Fibroblast of the aortic adventitia (primary cell): ENCODE measurements at regions not wholly inside any gene's neighbourhood (a gene's known extent, or its start where the extent isn't known, plus 50 kb on each side); places are given as distances from the start of the nearest gene placed in this dataset.
"Not testable (repeated sequence)": the region's sequence is repeated elsewhere in the genome, so short reads cannot be mapped to it uniquely, and the experiment has no call there.

ENCODE experiments used
- DNase-seq: peaks from one replicate; pipeline ENCODE4 v3.0.0-alpha.2; 2010; ENCODE audit warnings: low read depth
- H3K4me3 ChIP-seq: 2 replicates; pipeline ENCODE4 v1.5.1; 2011; ENCODE audit warnings: low read depth, mild to moderate bottlenecking, control low read depth, low read length, moderate library complexity
- TF ChIP-seq, protein P1 (sequence below): IDR thresholded peaks from 2 replicates; pipeline ENCODE4 v1.5.1; 2011; ENCODE audit warnings: mild to moderate bottlenecking, low read length, control low read depth, inconsistent platforms; ENCODE audit not compliant: insufficient read depth

DNA sequence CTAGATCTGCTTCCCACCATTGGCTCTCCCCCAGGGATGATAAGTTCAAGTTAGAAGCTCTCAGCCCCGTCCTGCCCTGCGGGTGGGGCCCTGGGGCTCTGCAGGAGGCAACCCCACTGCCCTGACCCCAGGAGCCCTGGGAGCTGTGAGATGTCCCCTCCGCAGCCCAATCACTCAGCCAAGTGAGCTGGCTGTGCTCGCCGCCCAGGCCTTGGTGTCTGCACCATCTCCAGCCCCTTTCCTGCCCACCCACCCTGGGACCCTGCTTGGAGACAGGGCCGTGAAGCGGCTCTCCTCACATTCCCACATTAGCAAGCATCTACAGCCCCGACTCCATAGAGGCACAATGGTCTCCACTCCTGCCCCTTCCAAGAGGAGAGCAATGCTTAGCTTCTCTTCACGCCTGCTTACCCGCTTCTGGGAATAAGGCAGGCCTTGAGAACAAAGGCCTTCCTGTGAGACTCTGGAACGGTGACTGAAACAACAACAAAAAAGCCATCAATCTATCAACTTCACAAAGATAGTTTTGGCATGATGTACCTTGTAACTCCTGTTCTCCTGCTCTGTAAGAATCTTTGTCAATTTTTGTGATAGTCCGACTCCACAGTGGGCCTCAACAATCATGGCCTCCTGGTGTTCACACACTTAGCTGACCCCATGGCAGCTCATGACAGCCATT lies 67.7 kb downstream of the FOXL3 start:
- no peak overlapping the region for H3K4me3 ChIP-seq
- TF ChIP-seq, protein P1, sequence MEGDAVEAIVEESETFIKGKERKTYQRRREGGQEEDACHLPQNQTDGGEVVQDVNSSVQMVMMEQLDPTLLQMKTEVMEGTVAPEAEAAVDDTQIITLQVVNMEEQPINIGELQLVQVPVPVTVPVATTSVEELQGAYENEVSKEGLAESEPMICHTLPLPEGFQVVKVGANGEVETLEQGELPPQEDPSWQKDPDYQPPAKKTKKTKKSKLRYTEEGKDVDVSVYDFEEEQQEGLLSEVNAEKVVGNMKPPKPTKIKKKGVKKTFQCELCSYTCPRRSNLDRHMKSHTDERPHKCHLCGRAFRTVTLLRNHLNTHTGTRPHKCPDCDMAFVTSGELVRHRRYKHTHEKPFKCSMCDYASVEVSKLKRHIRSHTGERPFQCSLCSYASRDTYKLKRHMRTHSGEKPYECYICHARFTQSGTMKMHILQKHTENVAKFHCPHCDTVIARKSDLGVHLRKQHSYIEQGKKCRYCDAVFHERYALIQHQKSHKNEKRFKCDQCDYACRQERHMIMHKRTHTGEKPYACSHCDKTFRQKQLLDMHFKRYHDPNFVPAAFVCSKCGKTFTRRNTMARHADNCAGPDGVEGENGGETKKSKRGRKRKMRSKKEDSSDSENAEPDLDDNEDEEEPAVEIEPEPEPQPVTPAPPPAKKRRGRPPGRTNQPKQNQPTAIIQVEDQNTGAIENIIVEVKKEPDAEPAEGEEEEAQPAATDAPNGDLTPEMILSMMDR: no peak
- no peak for DNase-seq

DNA sequence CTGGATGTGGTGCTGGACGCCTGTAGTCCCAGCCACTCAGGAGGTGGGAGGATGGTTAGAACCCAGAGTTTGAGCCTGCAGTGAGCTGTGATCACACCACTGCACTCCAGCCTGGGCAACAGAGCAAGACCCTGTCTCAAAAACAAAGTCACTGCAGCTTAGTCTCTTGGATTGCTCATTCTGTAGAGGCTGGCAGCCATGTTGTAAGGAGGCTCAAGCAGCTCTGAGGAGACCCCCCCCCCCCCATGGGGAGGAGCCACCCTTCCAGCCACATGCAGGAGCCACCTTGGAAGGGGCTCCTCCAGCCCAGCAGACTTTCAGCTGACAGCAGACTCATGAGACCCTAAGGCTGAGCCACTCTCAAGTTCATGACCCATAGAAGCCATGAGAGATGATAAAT lies 68.4 kb downstream of the FOXL3 start:
- TF ChIP-seq, protein P1: no peak
- H3K4me3 ChIP-seq: no peak overlapping the region
- DNase-seq: no peak

DNA sequence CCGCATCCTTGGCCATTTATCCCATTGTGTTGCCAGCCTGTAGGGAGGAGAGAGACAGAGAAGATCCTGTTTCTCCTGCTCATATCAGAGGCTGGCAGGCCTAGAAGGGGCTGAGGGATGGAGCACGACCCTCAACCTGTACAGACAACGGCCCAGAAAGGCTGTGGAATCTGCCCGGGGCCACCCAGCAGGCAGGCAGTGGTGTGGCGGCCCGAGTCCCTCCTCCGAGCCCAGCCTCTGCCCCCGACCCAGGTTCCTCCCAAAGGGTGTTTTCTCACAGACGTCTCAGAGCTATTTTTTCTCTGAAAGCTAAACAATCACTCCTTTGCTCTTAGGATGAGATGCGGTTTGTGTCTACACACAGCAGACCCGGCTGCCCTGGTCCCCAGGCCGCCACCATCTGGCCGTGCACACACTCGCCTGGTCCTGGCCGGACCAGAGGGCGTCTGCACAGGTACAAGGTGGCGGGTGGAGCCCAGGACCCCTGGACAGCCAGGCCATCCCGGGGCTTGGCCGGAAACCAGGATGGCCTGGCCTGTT lies 69.3 kb downstream of the FOXL3 start:
- H3K4me3 ChIP-seq: no peak overlapping the region
- no peak for DNase-seq
- TF ChIP-seq, protein P1: no peak

- TF ChIP-seq, protein P1: no peak
- no peak overlapping the region for H3K4me3 ChIP-seq
- no peak for DNase-seq
Observed at GRCh38 chr7:359766-360361, 69.9 kb downstream of the FOXL3 start.

GRCh38 chr7:360454-361100 lies 70.6 kb downstream of the FOXL3 start:
- DNase-seq: no peak
- TF ChIP-seq, protein P1: no peak
- H3K4me3 ChIP-seq: no peak overlapping the region

- not testable (repeated sequence) for H3K4me3 ChIP-seq, DNase-seq
Observed at GRCh38 chr7:361182-361581, 71.2 kb downstream of the FOXL3 start.

DNA sequence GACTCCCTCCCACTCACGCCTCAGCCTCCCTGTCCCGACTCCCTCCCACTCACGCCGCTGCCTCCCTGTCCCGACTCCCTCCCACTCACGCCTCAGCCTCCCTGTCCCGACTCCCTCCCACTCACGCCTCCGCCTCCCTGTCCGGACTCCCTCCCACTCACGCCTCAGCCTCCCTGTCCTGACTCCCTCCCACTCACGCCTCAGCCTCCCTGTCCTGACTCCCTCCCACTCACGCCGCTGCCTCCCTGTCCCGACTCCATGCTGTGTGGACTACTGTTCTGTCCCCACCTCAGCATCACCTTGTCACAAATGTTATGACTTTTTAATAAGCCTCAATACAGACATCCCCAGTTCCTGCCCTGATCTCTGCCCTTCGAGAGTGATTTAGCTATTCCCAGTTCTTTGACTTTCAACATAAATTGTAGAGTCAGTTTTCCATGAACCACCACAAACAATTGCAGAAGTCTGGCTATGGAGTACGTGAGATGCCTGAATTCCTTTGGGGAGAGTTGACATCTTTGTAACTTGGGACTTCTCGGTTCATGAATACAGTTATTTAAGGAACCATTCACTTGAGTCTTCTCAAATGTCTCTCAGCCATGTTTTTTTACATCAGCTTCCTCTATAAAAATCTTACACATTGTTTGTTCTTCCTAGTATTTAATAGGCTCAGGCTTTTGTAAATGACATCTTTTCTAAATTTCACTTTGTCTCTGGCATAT lies 71.9 kb downstream of the FOXL3 start:
- TF ChIP-seq, protein P1: no peak
- no peak overlapping the region for H3K4me3 ChIP-seq
- no peak for DNase-seq
